H1 (cell line): ENCODE measurements at regions not wholly inside any gene's neighbourhood (a gene's known extent, or its start where the extent isn't known, plus 50 kb on each side); places are given as distances from the start of the nearest gene placed in this dataset.

Source experiments
- CTCF ChIA-PET: fragments of 300-600 bp; sonication (Branson Sonifier 250); formaldehyde crosslinking; loops from one replicate; lab custom pipeline; 2021; ENCODE audit not compliant: partially characterized antibody; lab: Charles Lee
- POLR2A ChIA-PET: fragments of 300-600 bp; sonication (Branson Sonifier 250); formaldehyde crosslinking; loops from one replicate; lab custom pipeline; 2021; ENCODE audit warnings: inconsistent platforms; ENCODE audit not compliant: partially characterized antibody; lab: Charles Lee
- DNase-seq, 2 experiments: peaks; one replicate each; pipeline versions ENCODE4 v3.0.0 to v3.0.0-alpha.2; 2010 to 2022; ENCODE audit warnings: low spot score in 2 of 2, low read depth in 1 of 2, mixed read lengths in 1 of 2
- FAIRE-seq: peaks from 2 replicates; lab custom pipeline; 2011; peaks lifted over from hg19 to GRCh38; lab: Jason Lieb, UNC
- H2AFZ ChIP-seq: 2 replicates; pipeline ENCODE4 v1.8.1; 2012; ENCODE audit warnings: low read length, inconsistent platforms
- H2AK5ac ChIP-seq: 2 replicates; pipeline ENCODE4 v1.6.1; 2013; ENCODE audit warnings: low read depth, low read length
- H2BK120ac ChIP-seq: replicated peaks from 2 replicates; pipeline ENCODE3; 2013; ENCODE audit warnings: low read depth, low read length, inconsistent platforms
- H2BK12ac ChIP-seq: 2 replicates; pipeline ENCODE4 v1.6.1; 2013; ENCODE audit warnings: low read depth, low read length
- H2BK15ac ChIP-seq: 2 replicates; pipeline ENCODE4 v1.6.1; 2013; ENCODE audit warnings: low read length
- H2BK20ac ChIP-seq: 2 replicates; pipeline ENCODE4 v1.6.1; 2013; ENCODE audit warnings: low read length
- H2BK5ac ChIP-seq: 2 replicates; pipeline ENCODE4 v1.6.1; 2013; ENCODE audit warnings: low read depth, low read length
- H3K14ac ChIP-seq: 2 replicates; pipeline ENCODE4 v1.6.1; 2013; ENCODE audit warnings: inconsistent platforms; ENCODE audit not compliant: insufficient read length
- H3K18ac ChIP-seq: 2 replicates; pipeline ENCODE4 v1.6.1; 2013; ENCODE audit warnings: low read length; ENCODE audit errors: extremely low read depth
- H3K23ac ChIP-seq: 2 replicates; pipeline ENCODE4 v1.6.1; 2013; ENCODE audit warnings: inconsistent platforms; ENCODE audit not compliant: insufficient read length
- H3K23me2 ChIP-seq: 2 replicates; pipeline ENCODE4 v1.6.1; 2013; ENCODE audit warnings: low read depth, low read length
- H3K27ac ChIP-seq: 2 replicates; pipeline ENCODE4 v1.6.1; 2011; ENCODE audit warnings: low read depth, low read length, inconsistent platforms
- H3K27me3 ChIP-seq, 4 experiments: replicated peaks in 1 of 4; 1 replicate in 1 of 4; 2 replicates in 3 of 4; pipeline versions ENCODE4 v1.6.1 to v1.8.1; 2011 to 2013; ENCODE audit warnings: low read length in 3 of 4, mild to moderate bottlenecking in 3 of 4, inconsistent platforms in 2 of 4, mixed read lengths in 2 of 4, moderate library complexity in 1 of 4; ENCODE audit not compliant: control insufficient read depth in 3 of 4, insufficient read depth in 3 of 4; ENCODE audit errors: extremely low read depth in 1 of 4
- H3K36me3 ChIP-seq, 4 experiments: 2 replicates each; pipeline versions ENCODE4 v1.6.1 to v1.8.1; 2011 to 2013; ENCODE audit warnings: mild to moderate bottlenecking in 4 of 4, low read length in 3 of 4, moderate library complexity in 2 of 4, control low read depth in 1 of 4, inconsistent platforms in 1 of 4; ENCODE audit not compliant: insufficient read depth in 4 of 4, control insufficient read depth in 2 of 4
- H3K4ac ChIP-seq: replicated peaks from 2 replicates; pipeline ENCODE3; 2013; ENCODE audit warnings: low read length, low read depth, mixed read lengths, inconsistent platforms; ENCODE audit not compliant: insufficient read length
- H3K4me1 ChIP-seq, 4 experiments: replicated peaks in 1 of 4; 1 replicate in 1 of 4; 2 replicates in 3 of 4; pipeline versions ENCODE4 v1.6.1 to v1.8.1; 2011 to 2013; ENCODE audit warnings: low read length in 3 of 4, inconsistent platforms in 2 of 4, mixed read lengths in 1 of 4; ENCODE audit not compliant: insufficient read depth in 4 of 4, control insufficient read depth in 3 of 4
- H3K4me2 ChIP-seq, 2 experiments: 2 replicates each; pipeline versions ENCODE4 v1.6.1 to v1.8.1; 2011 to 2013; ENCODE audit warnings: low read depth in 2 of 2, low read length in 2 of 2, control low read depth in 1 of 2, inconsistent platforms in 1 of 2, mild to moderate bottlenecking in 1 of 2; ENCODE audit not compliant: insufficient read depth in 1 of 2
- H3K4me3 ChIP-seq, 4 experiments: fragments of 200-600, 300-600 bp in 1 of 4; sonication (generic), shearing (Covaris generic), sonication (Bioruptor Twin) in 1 of 4; 2 replicates each; pipeline versions ENCODE4 v1.5.1 to v1.8.1; 2011 to 2016; ENCODE audit warnings: low read length in 4 of 4, low read depth in 3 of 4, control low read depth in 2 of 4, inconsistent platforms in 2 of 4, mild to moderate bottlenecking in 2 of 4, mixed read lengths in 1 of 4, moderate library complexity in 1 of 4; ENCODE audit not compliant: insufficient read depth in 2 of 4; ENCODE audit errors: extremely low read depth in 1 of 4
- H3K56ac ChIP-seq: replicated peaks from 2 replicates; pipeline ENCODE3; 2013; ENCODE audit warnings: low read depth, mild to moderate bottlenecking, mixed read lengths, low read length, inconsistent platforms; ENCODE audit not compliant: insufficient read length
- H3K79me1 ChIP-seq: 2 replicates; pipeline ENCODE4 v1.6.1; 2013; ENCODE audit warnings: low read depth, low read length, control low read depth
- H3K79me2 ChIP-seq, 2 experiments: 2 replicates each; pipeline versions ENCODE4 v1.6.1 to v1.8.1; 2012 to 2013; ENCODE audit warnings: low read length in 2 of 2, mild to moderate bottlenecking in 2 of 2, inconsistent platforms in 1 of 2; ENCODE audit not compliant: insufficient read depth in 2 of 2, control insufficient read depth in 1 of 2
- H3K9ac ChIP-seq, 4 experiments: replicated peaks in 1 of 4; 1 replicate in 1 of 4; 2 replicates in 3 of 4; pipeline versions ENCODE4 v1.6.1 to v1.8.1; 2011 to 2013; ENCODE audit warnings: low read depth in 3 of 4, low read length in 3 of 4, control low read depth in 2 of 4, mild to moderate bottlenecking in 2 of 4, moderate library complexity in 2 of 4, inconsistent platforms in 1 of 4; ENCODE audit errors: extremely low read depth in 1 of 4
- H3K9me3 ChIP-seq, 2 experiments: 2 replicates each; pipeline versions ENCODE4 v1.6.1 to v1.8.1; 2012 to 2013; ENCODE audit warnings: mild to moderate bottlenecking in 2 of 2, moderate library complexity in 2 of 2, control low read depth in 1 of 2, inconsistent platforms in 1 of 2, low read depth in 1 of 2, low read length in 1 of 2, mixed read lengths in 1 of 2; ENCODE audit not compliant: insufficient read depth in 2 of 2
- H4K20me1 ChIP-seq, 2 experiments: replicated peaks in 1 of 2; 2 replicates each; pipeline versions ENCODE3 to v1.8.1; 2011 to 2013; ENCODE audit warnings: inconsistent platforms in 2 of 2, low read length in 2 of 2, mild to moderate bottlenecking in 1 of 2; ENCODE audit not compliant: insufficient read depth in 2 of 2, control insufficient read depth in 1 of 2
- H4K5ac ChIP-seq: 2 replicates; pipeline ENCODE4 v1.6.1; 2013; ENCODE audit warnings: low read length, low read depth, mixed read lengths, inconsistent platforms; ENCODE audit not compliant: insufficient read length
- H4K8ac ChIP-seq: 2 replicates; pipeline ENCODE4 v1.8.0; 2013; ENCODE audit warnings: mild to moderate bottlenecking, moderate library complexity, low read length, inconsistent platforms; ENCODE audit not compliant: insufficient read depth; ENCODE audit errors: extremely low read depth
- H4K91ac ChIP-seq: replicated peaks from 2 replicates; pipeline ENCODE3; 2013; ENCODE audit warnings: low read length, mixed read lengths, inconsistent platforms; ENCODE audit not compliant: insufficient read length
- ASH2L ChIP-seq: fragments of 200-600, 300-600 bp; sonication (generic); IDR thresholded peaks from one replicate; pipeline ENCODE4 v1.7.1; 2017; ENCODE audit warnings: low read length
- CBX8 ChIP-seq: fragments of 300-800, 300-1000 bp; sonication (generic); IDR thresholded peaks from 2 replicates; pipeline ENCODE4 v1.7.1; 2016; ENCODE audit warnings: low read depth, low read length, borderline replicate concordance
- HDAC6 ChIP-seq: IDR thresholded peaks from one replicate; pipeline ENCODE4 v1.7.1; 2012; ENCODE audit warnings: low read depth, mild to moderate bottlenecking, inconsistent platforms, low read length, moderate library complexity
- JUN ChIP-seq: IDR thresholded peaks from 2 replicates; pipeline ENCODE4 v1.6.1; 2011; ENCODE audit warnings: low read depth, mild to moderate bottlenecking, improper control_type of control experiment, low read length
- MAFK ChIP-seq: IDR thresholded peaks from 2 replicates; pipeline ENCODE4 v1.6.1; 2012; ENCODE audit warnings: low read depth, mild to moderate bottlenecking, improper control_type of control experiment, low read length
- MAX ChIP-seq: IDR thresholded peaks from 2 replicates; pipeline ENCODE4 v1.6.1; 2012; ENCODE audit warnings: inconsistent platforms
- RAD21 ChIP-seq, 2 experiments: IDR thresholded peaks in 1 of 2; conservative IDR thresholded peaks in 1 of 2; 2 replicates each; pipeline ENCODE4 v1.6.1; 2011; ENCODE audit warnings: low read depth in 2 of 2, low read length in 2 of 2, improper control_type of control experiment in 1 of 2, inconsistent platforms in 1 of 2, mild to moderate bottlenecking in 1 of 2, moderate library complexity in 1 of 2
- RBBP5 ChIP-seq: IDR thresholded peaks from 2 replicates; pipeline ENCODE4 v1.7.1; 2012; ENCODE audit warnings: low read depth, mild to moderate bottlenecking, inconsistent platforms, low read length, moderate library complexity, borderline replicate concordance
- SP1 ChIP-seq: IDR thresholded peaks from 2 replicates; pipeline ENCODE4 v1.6.1; 2011; ENCODE audit warnings: low read depth, low read length
- TEAD4 ChIP-seq: IDR thresholded peaks from 2 replicates; pipeline ENCODE4 v1.6.1; 2012; ENCODE audit warnings: low read depth, low read length, inconsistent platforms, mixed read lengths
- YY1 ChIP-seq: IDR thresholded peaks from 2 replicates; pipeline ENCODE4 v1.6.1; 2011; ENCODE audit warnings: low read depth, mild to moderate bottlenecking, low read length
- WGBS, 2 experiments: shearing (Covaris generic) in 1 of 2; methylation state at CpG; one replicate each; pipeline versions ENCODE4 v1.1.6 to v1.1.7; 2013 to 2015; ENCODE audit warnings: low lambda C conversion rate in 2 of 2, mixed read lengths in 2 of 2, inconsistent platforms in 1 of 2, low coverage in 1 of 2, missing lambda C conversion rate in 1 of 2; ENCODE audit not compliant: insufficient replicate concordance in 2 of 2, insufficient coverage in 1 of 2, insufficient read length in 1 of 2; ENCODE audit errors: extremely low coverage in 1 of 2, missing lambda C conversion rate in 1 of 2; 5-methylcytosine and 5-hydroxymethylcytosine counted together

DNA sequence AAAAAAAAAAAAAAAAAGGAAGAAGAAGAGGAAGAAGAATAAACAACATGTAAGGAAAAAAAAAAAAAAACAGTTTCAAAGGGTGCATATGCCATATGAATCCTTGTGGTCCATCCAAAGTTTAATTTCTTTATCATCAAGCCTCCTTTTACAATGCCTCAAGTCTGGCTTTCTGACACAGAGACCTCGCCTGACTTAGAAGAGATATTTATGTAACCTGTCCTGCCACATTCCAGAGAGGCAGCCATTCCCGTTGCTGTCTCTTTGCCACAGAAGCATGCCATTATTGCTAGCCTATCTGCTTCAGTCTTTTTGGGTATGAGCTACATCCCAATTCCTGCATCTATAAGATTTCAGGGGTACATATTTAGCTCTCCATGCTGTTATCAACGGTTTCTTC, 596.7 kb upstream of the ATP2B1 start:
- H3K4ac ChIP-seq: no peak overlapping the region
- 70% methylated on average over 3 of the region's 3 CpGs; no CpG with 5 or more reads in 1 of the 2 experiments for WGBS, 2 experiments
- no peak overlapping the region for H3K23ac ChIP-seq
- H4K8ac ChIP-seq: no peak overlapping the region
- H3K36me3 ChIP-seq: no peaks in the 10 kb centered on the region
- TF ChIP-seq HDAC6 (no peak), TEAD4 (peak; percentile 87), CBX8 (no peak), JUN (no peak), YY1 (peak; percentile 85), SP1 (peak; percentile 68), MAFK (no peak), ASH2L (peak; percentile 61), MAX (no peak), RAD21 (IDR thresholded peaks at IDR 0.05 in 1 of 2, conservative IDR thresholded peaks at IDR 0.05 in 1 of 2; ENCODE audit: low read depth in 2 of 2, low read length in 2 of 2) (no peak), RBBP5 (0 out of 2 replicates have a peak, but pooled peaks have one; percentile 51)
- H3K79me2 ChIP-seq: no peaks in the 10 kb centered on the region
- H3K27me3 ChIP-seq: no peaks in the 10 kb centered on the region
- no peak overlapping the region for H2BK120ac ChIP-seq
- no peak overlapping the region for H3K4me3 ChIP-seq
- no peaks in the 10 kb centered on the region for H3K4me1 ChIP-seq
- H2BK12ac ChIP-seq: no peak overlapping the region
- H3K9ac ChIP-seq: no peak overlapping the region
- H2AFZ ChIP-seq: peak overlapping the region; percentile 56
- no peak overlapping the region for H4K5ac ChIP-seq
- POLR2A ChIA-PET: no interaction called here
- FAIRE-seq: no peak
- H3K14ac ChIP-seq: no peak overlapping the region
- H2AK5ac ChIP-seq: no peak overlapping the region
- no peak overlapping the region for H2BK20ac ChIP-seq
- no peaks in the 10 kb centered on the region; the same call in 1 of the 2 replicates for H3K23me2 ChIP-seq
- H3K79me1 ChIP-seq: no peaks in the 10 kb centered on the region
- H3K9me3 ChIP-seq: no peaks in the 10 kb centered on the region; a peak in 1 of 4 replicates
- H2BK5ac ChIP-seq: no peak overlapping the region; the same call in 1 of the 2 replicates
- H4K91ac ChIP-seq: no peak overlapping the region
- H4K20me1 ChIP-seq: no peaks in the 10 kb centered on the region
- no peak overlapping the region; a peak in 2 of 4 replicates for H3K4me2 ChIP-seq
- DNase-seq: no peak
- CTCF ChIA-PET: no interaction called here
- H3K56ac ChIP-seq: no peak overlapping the region
- H3K18ac ChIP-seq: no peak overlapping the region
- H2BK15ac ChIP-seq: no peak overlapping the region
- no peak overlapping the region for H3K27ac ChIP-seq
